ENCODE measurements at regions not wholly inside any gene's neighbourhood (a gene's known extent, or its start where the extent isn't known, plus 50 kb on each side); places are given as distances from the start of the nearest gene placed in this dataset.

- Histone ChIP-seq H3K4me1 (ENCODE audit: insufficient read depth, low read length) (no peaks in the 10 kb centered on the region), H3K27me3 (ENCODE audit: control insufficient read depth in 1 of 2, insufficient read depth in 2 of 2, low read length in 2 of 2) (no peaks in the 10 kb centered on the region), H3K9me3 (ENCODE audit: control insufficient read depth in 1 of 2, insufficient read depth in 1 of 2, low read length in 2 of 2) (peaks cover 0 to 18% of the 10 kb centered on the region in 2 experiments), H3K36me3 (ENCODE audit: insufficient read depth, low read length) (no peaks in the 10 kb centered on the region), H3K4me3 (ENCODE audit: low read length) (no peak overlapping the region), H3K27ac (ENCODE audit: low read depth in 1 of 2, low read length in 2 of 2) (no peak overlapping the region)
- POLR2A ChIA-PET, result no interaction called here
- CTCF ChIA-PET, result no interaction called here
- Mint-ChIP-seq H3K4me3 (no peak overlapping the region), H3K9me3 (no peaks in the 10 kb centered on the region), H3K36me3 (ENCODE audit: low read depth) (no peaks in the 10 kb centered on the region), H3K27ac (no peak overlapping the region), H3K27me3 (peaks cover 11% of the 10 kb centered on the region), H3K4me1 (ENCODE audit: low read depth) (no peaks in the 10 kb centered on the region)
- intact Hi-C loops (cut with DNase I, micrococcal nuclease), result no loop called here
- DNase-seq (no peak), ATAC-seq (ENCODE audit: poor library complexity) (no peak)
- TF ChIP-seq CTCF (IDR thresholded peaks at IDR 0.05), result no peak
These were observed 345.9 kb upstream of the SHH start for GRCh38 chr7:156158213-156158612.

GRCh38 chr7:156157409-156158012 is 345.2 kb upstream of the SHH start:
- Histone ChIP-seq H3K27ac (ENCODE audit: low read depth in 1 of 2, low read length in 2 of 2) (no peak overlapping the region), H3K4me3 (ENCODE audit: low read length) (no peak overlapping the region), H3K9me3 (ENCODE audit: control insufficient read depth in 1 of 2, insufficient read depth in 1 of 2, low read length in 2 of 2) (peaks cover 0 to 18% of the 10 kb centered on the region in 2 experiments), H3K27me3 (ENCODE audit: control insufficient read depth in 1 of 2, insufficient read depth in 2 of 2, low read length in 2 of 2) (no peaks in the 10 kb centered on the region), H3K4me1 (ENCODE audit: insufficient read depth, low read length) (no peaks in the 10 kb centered on the region), H3K36me3 (ENCODE audit: insufficient read depth, low read length) (no peaks in the 10 kb centered on the region)
- Mint-ChIP-seq H3K9me3 (no peaks in the 10 kb centered on the region), H3K4me3 (no peak overlapping the region), H3K27ac (no peak overlapping the region), H3K4me1 (ENCODE audit: low read depth) (no peaks in the 10 kb centered on the region), H3K27me3 (peaks cover 6% of the 10 kb centered on the region), H3K36me3 (ENCODE audit: low read depth) (no peaks in the 10 kb centered on the region)
- no peak for TF ChIP-seq CTCF (IDR thresholded peaks at IDR 0.05)
- ChIA-PET CTCF (no interaction called here), POLR2A (no interaction called here)
- ATAC-seq (ENCODE audit: poor library complexity) (no peak), DNase-seq (no peak)
- intact Hi-C loops (cut with DNase I, micrococcal nuclease), result no loop called here

- intact Hi-C loops (cut with DNase I, micrococcal nuclease), result no loop called here
- ChIA-PET POLR2A (no interaction called here), CTCF (no interaction called here)
- TF ChIP-seq CTCF (IDR thresholded peaks at IDR 0.05), result no peak
- H3K27ac Mint-ChIP-seq, result no peak overlapping the region
- H3K36me3 ChIP-seq (ENCODE audit: insufficient read depth, low read length), result no peaks in the 10 kb centered on the region
- no peak overlapping the region for H3K27ac ChIP-seq (ENCODE audit: low read depth in 1 of 2, low read length in 2 of 2)
- peaks cover 0 to 18% of the 10 kb centered on the region in 2 experiments for H3K9me3 ChIP-seq (ENCODE audit: control insufficient read depth in 1 of 2, insufficient read depth in 1 of 2, low read length in 2 of 2)
- H3K4me1 Mint-ChIP-seq (ENCODE audit: low read depth), result no peaks in the 10 kb centered on the region
- no peaks in the 10 kb centered on the region for H3K4me1 ChIP-seq (ENCODE audit: insufficient read depth, low read length)
- peaks cover 5% of the 10 kb centered on the region for H3K27me3 Mint-ChIP-seq
- DNase-seq (no peak), ATAC-seq (ENCODE audit: poor library complexity) (no peak)
- no peak overlapping the region for H3K4me3 ChIP-seq (ENCODE audit: low read length)
- H3K9me3 Mint-ChIP-seq, result no peaks in the 10 kb centered on the region
- no peak overlapping the region for H3K4me3 Mint-ChIP-seq
- no peaks in the 10 kb centered on the region for H3K27me3 ChIP-seq (ENCODE audit: control insufficient read depth in 1 of 2, insufficient read depth in 2 of 2, low read length in 2 of 2)
- no peaks in the 10 kb centered on the region for H3K36me3 Mint-ChIP-seq (ENCODE audit: low read depth)
These were observed 344.6 kb upstream of the SHH start for GRCh38 chr7:156156734-156157408.

Data from CD4-positive, alpha-beta T cell (primary cell).